T-helper 17 cell (primary cell): ENCODE measurements at regions not wholly inside any gene's neighbourhood (a gene's known extent, or its start where the extent isn't known, plus 50 kb on each side); places are given as distances from the start of the nearest gene placed in this dataset.

Source experiments
- ATAC-seq: fragments of 150-1000 bp; cut with Tn5 transposase; 2 replicates; pipeline ENCODE4 v1.10.0; 2021; ENCODE audit warnings: mild to moderate bottlenecking, moderate library complexity
- DNase-seq, 3 donors: peaks; one replicate each; pipeline versions ENCODE4 v3.0.0 to v3.0.0-alpha.2; 2020 to 2021
- H3K9me3 ChIP-seq: one replicate; pipeline ENCODE4 v1.7.0; 2013; ENCODE audit warnings: low read length, mild to moderate bottlenecking; ENCODE audit not compliant: control insufficient read depth, poor library complexity, severe bottlenecking
- H3K27ac Mint-ChIP-seq: one replicate; pipeline ENCODE4 v1.8.0; 2022; ENCODE audit warnings: mild to moderate bottlenecking, moderate library complexity, mixed read lengths
- H3K27me3 Mint-ChIP-seq: one replicate; pipeline ENCODE4 v1.8.0; 2022; ENCODE audit warnings: mixed read lengths
- H3K36me3 Mint-ChIP-seq: one replicate; pipeline ENCODE4 v1.8.0; 2022; ENCODE audit warnings: low read depth, mixed read lengths
- H3K4me1 Mint-ChIP-seq: one replicate; pipeline ENCODE4 v1.8.0; 2022; ENCODE audit warnings: mild to moderate bottlenecking, mixed read lengths
- H3K4me3 Mint-ChIP-seq: one replicate; pipeline ENCODE4 v1.8.0; 2022; ENCODE audit warnings: mild to moderate bottlenecking, moderate library complexity, mixed read lengths

DNA sequence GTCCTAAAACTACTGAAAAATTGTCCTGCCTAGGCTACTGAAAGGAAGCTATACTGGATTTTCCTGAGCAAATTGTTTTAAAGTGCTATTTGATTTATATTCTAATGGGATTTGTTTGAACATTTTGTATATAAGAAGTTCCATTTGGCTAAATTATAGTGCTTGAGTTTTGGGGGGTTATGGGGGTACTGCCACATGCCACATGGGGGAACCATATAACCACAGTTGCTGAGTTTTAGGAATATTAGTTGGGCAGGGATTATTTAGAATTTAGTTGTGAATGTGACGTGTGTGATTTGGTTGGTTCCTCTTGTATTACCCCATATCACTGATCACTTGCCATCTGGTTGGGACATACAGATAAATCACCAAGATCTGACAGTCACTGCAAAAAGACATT lies 224.5 kb upstream of the TAPT1 start:
- Mint-ChIP-seq H3K4me3 (no peak overlapping the region), H3K27me3 (no peaks in the 10 kb centered on the region), H3K36me3 (no peaks in the 10 kb centered on the region), H3K27ac (no peak overlapping the region), H3K4me1 (no peaks in the 10 kb centered on the region)
- DNase-seq (no peak), ATAC-seq (no peak)
- no peaks in the 10 kb centered on the region for H3K9me3 ChIP-seq

DNA sequence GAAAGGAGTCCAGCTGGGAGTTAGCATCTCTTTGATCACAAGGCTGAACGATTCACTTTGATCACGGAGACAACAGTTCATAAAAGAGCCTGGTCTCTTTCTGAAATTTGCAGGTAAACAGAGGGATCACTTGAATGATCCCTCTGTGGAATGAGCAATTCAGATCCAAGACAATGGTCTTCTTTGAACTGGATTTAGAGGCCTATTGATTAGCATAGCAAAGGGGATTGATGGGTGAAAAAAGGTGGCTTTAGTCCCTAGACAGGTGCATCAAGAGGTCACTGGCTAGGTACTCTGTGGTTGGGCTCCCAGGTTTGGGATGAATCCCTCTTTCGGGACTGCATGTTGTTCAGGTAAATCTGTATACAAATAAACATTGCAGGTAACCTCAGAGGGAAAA lies 223.8 kb upstream of the TAPT1 start:
- no peaks in the 10 kb centered on the region for H3K9me3 ChIP-seq
- no peak for DNase-seq
- Mint-ChIP-seq H3K4me3 (no peak overlapping the region), H3K36me3 (no peaks in the 10 kb centered on the region), H3K4me1 (no peaks in the 10 kb centered on the region), H3K27me3 (no peaks in the 10 kb centered on the region), H3K27ac (no peak overlapping the region)
- ATAC-seq: no peak

DNA sequence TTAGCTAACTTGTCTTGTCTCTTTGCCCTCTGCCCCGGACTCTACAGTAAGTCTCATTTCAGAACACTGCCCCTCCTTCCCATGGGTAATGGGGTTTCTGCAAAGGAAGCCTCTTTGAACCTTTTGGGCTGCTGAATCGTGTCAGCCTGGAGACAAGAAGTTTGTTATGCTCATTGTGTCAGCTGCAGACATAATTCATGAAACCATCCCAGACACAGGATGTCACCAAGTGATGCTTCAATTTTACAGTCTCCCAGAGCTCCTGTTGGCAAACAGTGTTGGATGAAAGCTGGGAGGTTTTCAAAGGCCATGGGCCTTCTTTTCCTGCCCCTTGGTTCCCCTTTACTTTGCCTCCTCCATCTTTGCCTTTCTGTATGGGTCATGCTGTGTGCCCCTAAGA lies 223.1 kb upstream of the TAPT1 start:
- no peaks in the 10 kb centered on the region for H3K36me3 Mint-ChIP-seq
- no peaks in the 10 kb centered on the region for H3K9me3 ChIP-seq
- ATAC-seq: no peak
- no peak overlapping the region for H3K4me3 Mint-ChIP-seq
- no peak for DNase-seq
- no peaks in the 10 kb centered on the region for H3K27me3 Mint-ChIP-seq
- no peaks in the 10 kb centered on the region for H3K4me1 Mint-ChIP-seq
- no peak overlapping the region for H3K27ac Mint-ChIP-seq

DNA sequence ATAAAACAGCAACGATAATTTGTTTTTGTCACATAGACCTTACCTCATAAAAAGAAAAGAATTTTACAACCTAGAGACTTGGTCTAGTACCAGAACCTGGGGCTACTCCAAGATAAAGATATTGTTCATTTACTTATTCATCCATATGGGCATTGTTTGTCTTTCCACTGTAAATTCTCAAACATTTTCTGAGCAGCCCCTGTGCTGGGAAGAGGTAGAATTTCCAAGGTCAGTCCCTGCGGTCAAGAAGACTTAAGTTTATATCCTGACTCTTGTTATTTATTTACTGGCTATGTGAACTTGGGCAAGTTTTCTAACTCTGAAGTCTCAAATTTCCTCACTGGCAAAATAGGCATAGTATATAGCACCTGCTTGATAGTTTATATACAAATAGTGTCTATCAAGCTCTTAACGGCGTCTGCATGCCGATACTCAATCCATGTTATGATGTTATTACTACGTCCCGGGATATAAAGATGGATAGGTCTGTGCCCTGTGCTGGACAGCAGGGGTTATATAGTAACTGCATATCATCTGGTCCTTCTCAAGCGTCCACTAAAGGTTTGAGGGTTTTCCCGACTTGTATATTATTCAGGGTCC lies 222.1 kb upstream of the TAPT1 start:
- DNase-seq: no peak
- no peaks in the 10 kb centered on the region for H3K9me3 ChIP-seq
- Mint-ChIP-seq H3K36me3 (no peaks in the 10 kb centered on the region), H3K27me3 (peaks cover 6% of the 10 kb centered on the region), H3K4me3 (no peak overlapping the region), H3K4me1 (no peaks in the 10 kb centered on the region), H3K27ac (no peak overlapping the region)
- no peak for ATAC-seq

DNA sequence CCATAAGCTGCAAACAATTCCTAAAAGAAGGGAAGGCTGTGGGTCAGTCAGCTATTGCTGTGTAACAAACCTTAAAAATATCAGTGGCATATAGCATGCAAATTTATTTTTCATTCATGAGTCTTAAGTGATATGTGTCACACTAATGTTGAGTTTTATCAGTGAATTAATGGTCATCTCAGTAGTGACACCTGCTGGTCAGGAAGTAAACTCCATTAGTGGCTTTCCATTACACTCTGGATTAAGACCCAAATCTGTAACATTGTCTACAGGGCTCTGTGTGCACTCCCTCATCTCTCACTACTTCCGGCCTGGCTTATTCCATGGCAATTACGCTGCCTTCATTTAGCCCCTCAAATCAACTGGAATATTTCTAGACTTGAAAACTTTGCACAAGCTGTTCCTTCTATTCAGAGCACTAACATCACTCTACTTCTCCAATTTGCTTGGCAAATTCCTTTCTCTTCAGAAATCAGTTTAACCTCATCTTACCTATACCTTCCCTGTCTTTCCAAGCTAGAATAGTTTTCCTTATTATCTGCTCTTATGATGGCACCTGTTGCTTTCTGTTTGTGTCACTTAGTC lies 217.3 kb upstream of the TAPT1 start:
- DNase-seq: no peak
- no peak for ATAC-seq
- no peaks in the 10 kb centered on the region for H3K4me1 Mint-ChIP-seq

DNA sequence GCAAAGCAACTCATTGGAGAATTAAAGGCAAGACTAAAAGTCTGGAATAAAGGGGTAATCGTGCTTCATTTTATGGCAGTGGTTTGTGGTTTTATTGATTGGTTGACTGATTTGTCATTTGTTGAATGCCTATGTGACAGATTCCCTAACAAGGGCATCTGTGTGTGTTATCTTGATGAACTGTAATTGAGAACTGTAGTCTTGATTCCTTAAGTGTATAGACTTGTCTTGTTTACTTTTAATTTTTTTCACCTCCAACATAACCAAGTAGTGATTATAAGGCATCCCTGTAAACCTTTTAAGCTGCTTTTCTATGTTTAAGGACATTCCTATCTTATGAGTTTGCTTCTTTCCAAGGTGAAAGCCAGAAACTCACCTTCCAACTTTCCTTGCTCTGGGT lies 216.0 kb upstream of the TAPT1 start:
- peaks cover 3% of the 10 kb centered on the region for H3K9me3 ChIP-seq
- H3K36me3 Mint-ChIP-seq: no peaks in the 10 kb centered on the region
- H3K27me3 Mint-ChIP-seq: peaks cover 6% of the 10 kb centered on the region
- DNase-seq: no peak
- ATAC-seq: no peak
- no peaks in the 10 kb centered on the region for H3K4me1 Mint-ChIP-seq
- no peak overlapping the region for H3K4me3 Mint-ChIP-seq
- H3K27ac Mint-ChIP-seq: no peak overlapping the region

More for the DNA sequence above, 217.3 kb upstream of the TAPT1 start:
- Mint-ChIP-seq H3K27ac (no peak overlapping the region), H3K4me3 (no peak overlapping the region), H3K27me3 (peaks cover 6% of the 10 kb centered on the region), H3K36me3 (no peaks in the 10 kb centered on the region)
- no peaks in the 10 kb centered on the region for H3K9me3 ChIP-seq

DNA sequence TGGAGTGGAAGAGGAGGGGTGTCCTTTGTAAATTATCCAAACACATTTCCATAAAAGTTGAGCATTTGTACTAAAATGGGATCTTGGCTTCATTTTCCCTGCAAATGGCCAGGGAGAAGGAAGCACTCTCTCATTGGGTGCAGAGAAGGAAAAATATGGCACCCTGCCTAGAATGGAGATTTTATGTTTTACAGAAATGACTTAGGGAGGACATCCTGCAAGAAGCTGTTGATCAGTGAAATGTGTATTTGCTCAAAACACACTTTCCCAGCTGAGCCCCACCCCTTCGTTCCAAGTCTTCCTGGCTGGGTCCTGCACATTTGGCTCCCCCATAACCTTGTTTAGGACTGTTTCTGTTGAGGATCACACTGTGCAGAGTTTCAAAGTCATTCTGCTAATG lies 213.5 kb upstream of the TAPT1 start:
- DNase-seq: no peak
- no peaks in the 10 kb centered on the region for H3K36me3 Mint-ChIP-seq
- no peaks in the 10 kb centered on the region for H3K4me1 Mint-ChIP-seq
- peaks cover 6% of the 10 kb centered on the region for H3K27me3 Mint-ChIP-seq
- H3K27ac Mint-ChIP-seq: no peak overlapping the region
- ATAC-seq: no peak
- peaks cover 3% of the 10 kb centered on the region for H3K9me3 ChIP-seq
- no peak overlapping the region for H3K4me3 Mint-ChIP-seq

DNA sequence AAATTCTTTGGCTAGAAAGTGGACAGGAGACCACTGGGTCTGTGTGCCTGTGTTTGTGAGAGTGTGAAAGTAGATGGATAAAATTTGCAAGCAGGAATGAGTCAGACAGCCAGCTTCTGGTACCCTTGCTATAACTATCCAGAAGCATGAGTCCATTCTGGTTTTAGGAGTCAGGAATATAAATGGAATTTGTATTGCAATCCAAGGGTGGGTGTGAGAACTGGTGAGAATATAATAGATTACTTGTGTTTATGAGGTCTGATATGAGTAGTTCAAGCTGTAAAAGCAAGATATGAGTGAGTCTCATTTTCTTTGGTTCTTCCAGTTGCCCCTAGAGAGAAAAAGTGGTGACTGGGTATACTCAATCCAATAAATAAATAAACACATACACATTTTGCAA lies 212.7 kb upstream of the TAPT1 start:
- H3K4me3 Mint-ChIP-seq: no peak overlapping the region
- ATAC-seq (no peak), DNase-seq (no peak)
- H3K4me1 Mint-ChIP-seq: no peaks in the 10 kb centered on the region
- H3K27ac Mint-ChIP-seq: no peak overlapping the region
- H3K27me3 Mint-ChIP-seq: peaks cover 5% of the 10 kb centered on the region
- H3K36me3 Mint-ChIP-seq: no peaks in the 10 kb centered on the region
- H3K9me3 ChIP-seq: peaks cover 3% of the 10 kb centered on the region

DNA sequence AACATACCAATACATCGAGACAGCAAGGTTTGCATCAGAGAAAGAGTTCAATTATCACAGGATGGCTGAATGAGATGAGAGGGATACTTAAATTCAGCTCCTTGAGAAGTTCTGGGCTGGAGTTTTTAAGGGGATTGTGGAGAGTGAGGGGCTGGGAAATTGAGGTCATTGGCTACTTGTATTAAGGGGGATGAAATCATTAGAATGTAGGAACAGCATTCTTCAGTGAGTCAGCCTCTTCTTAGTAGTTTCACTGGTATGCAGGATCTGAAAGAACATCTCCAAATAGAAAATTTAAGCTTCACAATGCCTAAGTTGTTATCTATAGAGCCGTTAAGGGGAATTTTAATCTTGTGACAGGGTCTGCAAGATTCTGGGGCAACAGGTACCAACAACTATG lies 211.6 kb upstream of the TAPT1 start:
- DNase-seq (no peak), ATAC-seq (no peak)
- peaks cover 3% of the 10 kb centered on the region for H3K9me3 ChIP-seq
- Mint-ChIP-seq H3K4me1 (no peaks in the 10 kb centered on the region), H3K36me3 (no peaks in the 10 kb centered on the region), H3K27ac (no peak overlapping the region), H3K4me3 (no peak overlapping the region), H3K27me3 (no peaks in the 10 kb centered on the region)

DNA sequence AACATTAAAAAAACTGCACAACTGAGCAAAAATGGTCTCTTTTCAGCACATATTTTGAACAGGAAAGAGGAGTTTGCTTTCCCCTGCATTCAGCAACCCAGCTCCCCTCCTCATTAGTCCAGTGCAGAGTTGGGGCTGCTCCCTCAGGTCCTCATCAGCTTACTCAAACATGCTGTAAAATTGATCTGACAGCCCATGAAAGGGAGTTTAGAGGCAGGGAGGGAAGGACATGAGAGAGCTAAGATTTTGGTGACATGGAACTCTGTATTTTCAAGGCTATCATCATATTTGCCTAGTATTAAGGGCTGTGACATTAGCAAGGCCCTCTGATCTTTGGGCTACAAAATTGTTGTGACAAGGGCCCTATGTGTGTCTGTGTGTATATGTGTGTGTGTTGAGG lies 205.6 kb upstream of the TAPT1 start:
- H3K36me3 Mint-ChIP-seq: no peaks in the 10 kb centered on the region
- no peak overlapping the region for H3K4me3 Mint-ChIP-seq
- H3K27ac Mint-ChIP-seq: no peak overlapping the region
- H3K4me1 Mint-ChIP-seq: no peaks in the 10 kb centered on the region
- no peak for ATAC-seq
- H3K27me3 Mint-ChIP-seq: peaks cover 15% of the 10 kb centered on the region
- no peaks in the 10 kb centered on the region for H3K9me3 ChIP-seq
- no peak for DNase-seq

DNA sequence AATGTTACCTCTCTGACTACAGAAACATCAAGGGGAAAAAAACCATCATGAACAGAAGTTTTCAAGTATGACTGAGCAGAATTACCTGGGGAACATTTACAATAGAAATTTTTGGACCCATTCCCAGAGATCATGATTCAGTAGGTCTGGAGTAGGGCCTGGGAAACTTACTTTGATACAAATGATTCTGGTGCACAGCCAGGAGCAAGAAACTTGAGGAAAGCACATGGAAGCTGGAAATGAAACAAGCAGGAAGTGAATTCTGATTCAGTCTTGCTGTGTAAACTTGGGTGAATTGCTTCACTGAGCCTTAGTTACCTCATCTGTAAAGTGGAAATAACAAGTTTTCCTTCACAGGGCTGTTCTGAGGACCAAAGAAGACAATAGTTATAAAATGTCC lies 192.5 kb upstream of the TAPT1 start:
- H3K9me3 ChIP-seq: no peaks in the 10 kb centered on the region
- Mint-ChIP-seq H3K4me3 (no peak overlapping the region), H3K36me3 (no peaks in the 10 kb centered on the region), H3K27me3 (no peaks in the 10 kb centered on the region), H3K4me1 (no peaks in the 10 kb centered on the region), H3K27ac (no peak overlapping the region)
- ATAC-seq (no peak), DNase-seq (no peak)

DNA sequence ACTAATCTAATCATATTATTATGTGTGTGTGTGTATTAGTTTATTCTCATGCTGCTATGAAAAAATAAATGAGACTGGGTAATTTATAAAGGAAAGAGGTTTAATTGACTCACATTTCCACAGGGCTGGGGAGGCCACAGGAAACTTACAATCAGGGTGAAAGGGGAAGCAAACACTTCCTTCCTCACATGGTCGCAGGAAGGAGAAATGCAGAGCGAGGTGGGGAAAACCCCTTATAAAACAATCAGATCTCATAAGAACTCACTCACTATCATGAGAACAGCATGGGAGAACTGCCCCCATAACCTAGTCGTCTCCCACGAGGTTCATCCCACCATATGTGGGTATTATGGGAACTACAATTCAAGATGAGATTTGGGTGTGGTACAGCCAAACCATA lies 190.9 kb upstream of the TAPT1 start:
- Mint-ChIP-seq H3K36me3 (no peaks in the 10 kb centered on the region), H3K4me3 (no peak overlapping the region), H3K4me1 (no peaks in the 10 kb centered on the region), H3K27ac (no peak overlapping the region), H3K27me3 (no peaks in the 10 kb centered on the region)
- DNase-seq (no peak), ATAC-seq (no peak)
- no peaks in the 10 kb centered on the region for H3K9me3 ChIP-seq

DNA sequence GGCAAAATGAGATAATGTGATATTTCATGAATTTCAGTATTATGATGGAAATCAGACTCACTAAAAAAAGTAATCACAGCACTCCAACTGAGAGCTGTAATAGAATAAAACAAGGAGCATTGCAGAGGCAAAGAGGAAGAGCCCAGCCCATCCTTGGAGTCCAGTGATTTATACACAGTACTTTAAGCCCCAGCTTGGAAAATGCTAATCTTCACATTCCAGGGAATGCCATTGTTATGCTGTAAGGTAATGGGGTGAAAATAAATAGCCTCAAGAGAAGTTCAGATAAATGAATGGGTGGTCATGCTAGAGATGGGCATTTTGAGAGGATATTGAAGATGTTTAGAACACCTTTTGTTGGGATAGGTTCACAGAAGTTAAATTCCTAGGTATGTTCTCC lies 190.3 kb upstream of the TAPT1 start:
- DNase-seq (no peak), ATAC-seq (no peak)
- no peaks in the 10 kb centered on the region for H3K9me3 ChIP-seq
- H3K36me3 Mint-ChIP-seq: no peaks in the 10 kb centered on the region
- H3K4me1 Mint-ChIP-seq: no peaks in the 10 kb centered on the region
- H3K27ac Mint-ChIP-seq: no peak overlapping the region
- H3K27me3 Mint-ChIP-seq: no peaks in the 10 kb centered on the region
- no peak overlapping the region for H3K4me3 Mint-ChIP-seq

DNA sequence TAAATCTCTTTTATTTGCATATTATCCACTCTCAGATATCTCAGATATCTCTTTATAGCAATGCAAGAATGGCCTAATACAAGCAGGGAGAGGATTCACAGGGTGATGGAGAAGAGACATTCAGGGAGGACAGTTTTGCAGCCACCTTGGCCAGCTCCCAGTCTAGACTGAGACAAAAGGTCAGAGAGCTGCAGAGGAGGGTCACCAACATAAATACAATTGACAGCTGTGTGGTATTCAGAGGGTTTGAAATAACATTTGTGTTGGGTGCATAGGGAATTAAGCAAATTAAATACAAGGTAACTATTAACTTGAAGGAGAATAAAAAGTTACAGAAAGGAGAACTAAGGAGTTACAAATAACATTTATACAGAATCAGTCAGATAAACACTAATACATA lies 189.5 kb upstream of the TAPT1 start:
- Mint-ChIP-seq H3K27ac (no peak overlapping the region), H3K4me3 (no peak overlapping the region), H3K4me1 (no peaks in the 10 kb centered on the region), H3K36me3 (no peaks in the 10 kb centered on the region), H3K27me3 (no peaks in the 10 kb centered on the region)
- no peak for ATAC-seq
- no peak for DNase-seq
- H3K9me3 ChIP-seq: no peaks in the 10 kb centered on the region
